DOHH2 (cell line): ENCODE measurements at regions not wholly inside any gene's neighbourhood (a gene's known extent, or its start where the extent isn't known, plus 50 kb on each side); places are given as distances from the start of the nearest gene placed in this dataset.

Source experiments
- H3F3A ChIP-seq: fragments of 200-600 bp; sonication (generic), shearing (Covaris generic); 2 replicates; pipeline ENCODE4 v1.6.0; 2016; ENCODE audit warnings: antibody characterized with exemption, mild to moderate bottlenecking; ENCODE audit not compliant: control insufficient read depth, insufficient read depth
- H3K27ac ChIP-seq: fragments of 200-600 bp; sonication (generic); 2 replicates; pipeline ENCODE4 v1.5.1; 2014; ENCODE audit warnings: low read depth, mild to moderate bottlenecking, low read length, moderate library complexity
- H3K27me3 ChIP-seq: fragments of 200-600 bp; sonication (generic); 2 replicates; pipeline ENCODE4 v1.6.1; 2014; ENCODE audit warnings: mild to moderate bottlenecking, low read length, mixed read lengths; ENCODE audit not compliant: control insufficient read depth
- H3K36me3 ChIP-seq: fragments of 200-600 bp; sonication (generic); 2 replicates; pipeline ENCODE4 v1.6.1; 2014; ENCODE audit warnings: mild to moderate bottlenecking, low read length, moderate library complexity, mixed read lengths; ENCODE audit not compliant: control insufficient read depth
- H3K4me1 ChIP-seq: fragments of 200-600 bp; sonication (generic); 2 replicates; pipeline ENCODE4 v1.6.1; 2014; ENCODE audit warnings: mild to moderate bottlenecking, low read length, mixed read lengths; ENCODE audit not compliant: control insufficient read depth
- H3K4me2 ChIP-seq: fragments of 200-600 bp; sonication (generic); 2 replicates; pipeline ENCODE4 v1.6.0; 2014; ENCODE audit warnings: mild to moderate bottlenecking, low read length, moderate library complexity
- H3K4me3 ChIP-seq: fragments of 200-600 bp; sonication (generic); 2 replicates; pipeline ENCODE4 v1.5.1; 2014; ENCODE audit warnings: mild to moderate bottlenecking, low read length, mixed read lengths
- H3K79me2 ChIP-seq: fragments of 200-600 bp; sonication (generic); 2 replicates; pipeline ENCODE4 v1.6.1; 2014; ENCODE audit warnings: mild to moderate bottlenecking, low read length, mixed read lengths; ENCODE audit not compliant: control insufficient read depth
- H3K9me2 ChIP-seq: fragments of 200-600 bp; sonication (generic); replicated peaks from 2 replicates; pipeline ENCODE4 v1.6.1; 2014; ENCODE audit warnings: mild to moderate bottlenecking, low read length, mixed read lengths; ENCODE audit not compliant: control insufficient read depth
- H3K9me3 ChIP-seq: fragments of 200-600 bp; sonication (generic); 2 replicates; pipeline ENCODE4 v1.6.1; 2014; ENCODE audit warnings: antibody characterized with exemption, low read length, mixed read lengths; ENCODE audit not compliant: control insufficient read depth, insufficient read depth
- H4K20me1 ChIP-seq: fragments of 200-600 bp; sonication (generic); 2 replicates; pipeline ENCODE4 v1.6.0; 2014; ENCODE audit warnings: low read depth, mild to moderate bottlenecking, antibody characterized with exemption, low read length, moderate library complexity; ENCODE audit not compliant: control insufficient read depth, insufficient read depth
- EZH2phosphoT487 ChIP-seq: fragments of 200-600 bp; sonication (generic); IDR thresholded peaks from 2 replicates; pipeline ENCODE4 v1.6.1; 2017; ENCODE audit warnings: borderline replicate concordance, mild to moderate bottlenecking, antibody characterized with exemption, low read length, moderate library complexity, mixed read lengths
- TF ChIP-seq, protein P1 (sequence below): fragments of 200-600 bp; sonication (generic); IDR thresholded peaks from one replicate; pipeline ENCODE4 v1.5.1; 2014; ENCODE audit warnings: antibody characterized with exemption, mild to moderate bottlenecking, low read depth, low read length; ENCODE audit not compliant: poor library complexity, severe bottlenecking

DNA sequence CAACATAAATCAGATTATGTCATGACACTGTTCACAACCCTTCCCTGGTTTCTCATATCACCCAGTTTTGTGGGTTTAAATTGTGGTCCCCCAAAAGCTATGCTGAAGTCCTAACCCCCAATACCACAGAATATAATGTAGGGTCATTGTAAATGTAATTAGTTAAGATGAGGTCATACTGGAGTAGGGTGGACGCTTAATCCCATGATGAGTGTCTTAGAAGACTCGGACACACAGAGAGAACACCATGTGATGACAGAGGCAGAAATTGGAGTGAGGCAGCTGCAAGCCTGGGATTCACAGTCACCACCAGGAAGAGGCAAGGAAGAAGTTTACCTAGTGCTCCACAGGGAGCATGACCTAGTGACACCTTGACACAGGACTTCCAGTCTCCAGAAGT, 197.8 kb downstream of the SALL1 start:
- Histone ChIP-seq H3K9me2 (no peaks in the 10 kb centered on the region), H3K4me1 (no peaks in the 10 kb centered on the region), H3K4me2 (no peak overlapping the region), H3K27ac (no peak overlapping the region), H3K4me3 (no peak overlapping the region), H4K20me1 (no peaks in the 10 kb centered on the region), H3K9me3 (no peaks in the 10 kb centered on the region), H3K36me3 (no peaks in the 10 kb centered on the region), H3F3A (no peaks in the 10 kb centered on the region), H3K79me2 (no peaks in the 10 kb centered on the region), H3K27me3 (no peaks in the 10 kb centered on the region)
- TF ChIP-seq, protein P1, sequence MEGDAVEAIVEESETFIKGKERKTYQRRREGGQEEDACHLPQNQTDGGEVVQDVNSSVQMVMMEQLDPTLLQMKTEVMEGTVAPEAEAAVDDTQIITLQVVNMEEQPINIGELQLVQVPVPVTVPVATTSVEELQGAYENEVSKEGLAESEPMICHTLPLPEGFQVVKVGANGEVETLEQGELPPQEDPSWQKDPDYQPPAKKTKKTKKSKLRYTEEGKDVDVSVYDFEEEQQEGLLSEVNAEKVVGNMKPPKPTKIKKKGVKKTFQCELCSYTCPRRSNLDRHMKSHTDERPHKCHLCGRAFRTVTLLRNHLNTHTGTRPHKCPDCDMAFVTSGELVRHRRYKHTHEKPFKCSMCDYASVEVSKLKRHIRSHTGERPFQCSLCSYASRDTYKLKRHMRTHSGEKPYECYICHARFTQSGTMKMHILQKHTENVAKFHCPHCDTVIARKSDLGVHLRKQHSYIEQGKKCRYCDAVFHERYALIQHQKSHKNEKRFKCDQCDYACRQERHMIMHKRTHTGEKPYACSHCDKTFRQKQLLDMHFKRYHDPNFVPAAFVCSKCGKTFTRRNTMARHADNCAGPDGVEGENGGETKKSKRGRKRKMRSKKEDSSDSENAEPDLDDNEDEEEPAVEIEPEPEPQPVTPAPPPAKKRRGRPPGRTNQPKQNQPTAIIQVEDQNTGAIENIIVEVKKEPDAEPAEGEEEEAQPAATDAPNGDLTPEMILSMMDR, result no peak
- TF ChIP-seq EZH2phosphoT487, result no peak

DNA sequence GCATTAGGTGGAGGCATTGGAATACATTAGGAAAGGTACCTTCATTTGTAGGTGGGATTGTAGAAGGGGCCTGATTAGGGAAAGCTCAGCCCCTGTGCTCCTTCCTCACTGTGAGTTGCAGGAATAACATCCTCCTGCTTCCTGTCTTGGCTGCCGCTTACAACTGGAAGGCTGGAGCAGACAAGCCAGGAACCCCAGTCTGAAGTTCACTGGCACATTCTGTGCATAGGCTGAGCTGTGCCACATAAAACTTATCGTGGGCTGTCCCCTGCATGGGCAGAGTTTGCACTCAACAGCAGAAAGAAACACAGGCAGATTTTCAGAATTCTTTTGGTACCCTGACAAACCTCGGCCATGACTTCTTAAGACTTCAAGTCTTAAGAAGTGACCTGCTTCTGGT, 200.1 kb downstream of the SALL1 start:
- Histone ChIP-seq H3K4me3 (no peak overlapping the region), H3K4me2 (no peak overlapping the region), H3K4me1 (no peaks in the 10 kb centered on the region), H3K9me2 (no peaks in the 10 kb centered on the region), H4K20me1 (no peaks in the 10 kb centered on the region), H3K9me3 (peaks cover 4% of the 10 kb centered on the region; the same call in 1 of the 2 replicates), H3F3A (no peaks in the 10 kb centered on the region), H3K79me2 (no peaks in the 10 kb centered on the region), H3K36me3 (no peaks in the 10 kb centered on the region), H3K27me3 (no peaks in the 10 kb centered on the region), H3K27ac (no peak overlapping the region)
- no peak for TF ChIP-seq EZH2phosphoT487
- TF ChIP-seq, protein P1, result no peak

DNA sequence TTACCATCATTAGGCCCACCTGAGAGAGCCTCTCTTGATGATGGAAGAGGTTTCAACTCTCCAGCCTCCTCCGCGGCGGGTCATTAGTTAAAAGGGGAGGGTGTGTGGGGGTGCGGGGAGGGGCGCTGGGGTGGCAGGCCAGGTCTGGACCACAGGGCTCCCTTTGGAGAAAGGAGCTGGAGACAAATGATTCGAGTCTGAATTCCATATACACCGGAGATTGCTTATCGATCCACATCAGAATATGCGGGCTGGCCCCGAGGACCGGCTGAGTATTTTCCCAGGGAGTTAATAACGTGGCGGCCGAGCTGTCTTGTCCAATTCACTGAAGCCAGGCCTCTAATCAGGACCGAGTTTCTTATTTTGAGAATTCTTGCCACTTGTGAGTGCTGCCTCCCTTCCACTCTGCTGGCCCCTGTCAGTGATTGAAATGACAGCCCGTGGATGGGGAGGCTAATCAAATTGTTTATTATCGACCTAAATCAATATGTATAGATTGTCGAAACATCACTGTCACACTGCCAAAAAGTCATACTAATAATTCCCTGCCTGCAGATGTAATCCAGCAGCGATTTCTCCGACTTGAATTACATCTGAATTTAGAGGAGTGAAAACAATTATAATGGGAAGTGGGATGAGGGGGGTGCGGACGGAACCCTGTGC, 202.7 kb downstream of the SALL1 start:
- Histone ChIP-seq H3F3A (no peaks in the 10 kb centered on the region), H3K9me3 (peaks cover 4% of the 10 kb centered on the region; the same call in 1 of the 2 replicates), H3K27me3 (no peaks in the 10 kb centered on the region), H3K27ac (no peak overlapping the region), H3K79me2 (no peaks in the 10 kb centered on the region), H3K4me2 (no peak overlapping the region), H3K36me3 (no peaks in the 10 kb centered on the region), H3K4me3 (no peak overlapping the region), H3K4me1 (no peaks in the 10 kb centered on the region), H3K9me2 (no peaks in the 10 kb centered on the region), H4K20me1 (no peaks in the 10 kb centered on the region)
- TF ChIP-seq, protein P1, result no peak
- TF ChIP-seq EZH2phosphoT487, result no peak
